ENCODE measurements at regions not wholly inside any gene's neighbourhood (a gene's known extent, or its start where the extent isn't known, plus 50 kb on each side); places are given as distances from the start of the nearest gene placed in this dataset.
"Not testable (repeated sequence)": the region's sequence is repeated elsewhere in the genome, so short reads cannot be mapped to it uniquely, and the experiment has no call there.

- no peak for DNase-seq
These were observed 730.1 kb upstream of the NR2F2 start for GRCh38 chr15:95600367-95600766.

DNA sequence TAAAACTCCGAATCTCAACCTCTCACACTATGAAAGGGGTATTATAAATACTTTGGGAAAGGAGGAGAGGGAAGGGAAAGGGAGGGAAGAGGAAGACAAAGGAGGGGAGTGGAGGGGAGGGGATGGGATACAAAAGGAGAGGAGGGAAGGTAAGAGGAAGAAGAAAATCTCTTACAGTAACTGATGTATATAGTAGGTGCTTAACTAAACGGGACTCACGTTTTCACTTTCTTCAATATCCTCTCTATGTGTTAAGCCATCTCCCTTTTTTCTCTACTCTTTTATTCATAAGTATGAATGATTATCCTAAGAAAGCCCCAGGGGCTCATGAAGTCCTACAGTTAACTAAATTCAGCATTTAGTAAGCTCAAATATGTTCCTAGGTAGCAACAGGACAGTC is 729.6 kb upstream of the NR2F2 start:
- DNase-seq, result no peak

DNA sequence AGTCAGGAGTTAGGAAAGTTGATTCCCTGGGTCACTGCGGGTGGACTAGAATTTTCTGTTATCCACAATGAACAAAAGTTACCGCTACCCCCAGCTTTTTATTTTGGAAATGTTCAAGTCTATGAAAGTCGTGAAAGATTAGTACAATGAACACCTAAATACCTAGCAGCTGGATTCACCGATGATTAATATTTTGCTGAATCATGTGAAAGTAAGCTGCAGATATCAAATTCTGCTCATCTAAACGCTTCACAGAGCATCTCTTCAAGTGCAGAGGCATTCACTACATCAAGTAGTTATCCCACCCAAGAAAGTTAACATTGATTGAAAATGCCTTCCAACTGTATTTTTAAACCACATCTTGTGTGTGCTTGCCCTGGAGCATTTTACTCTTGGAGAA is 729.0 kb upstream of the NR2F2 start:
- no peak for DNase-seq

DNA sequence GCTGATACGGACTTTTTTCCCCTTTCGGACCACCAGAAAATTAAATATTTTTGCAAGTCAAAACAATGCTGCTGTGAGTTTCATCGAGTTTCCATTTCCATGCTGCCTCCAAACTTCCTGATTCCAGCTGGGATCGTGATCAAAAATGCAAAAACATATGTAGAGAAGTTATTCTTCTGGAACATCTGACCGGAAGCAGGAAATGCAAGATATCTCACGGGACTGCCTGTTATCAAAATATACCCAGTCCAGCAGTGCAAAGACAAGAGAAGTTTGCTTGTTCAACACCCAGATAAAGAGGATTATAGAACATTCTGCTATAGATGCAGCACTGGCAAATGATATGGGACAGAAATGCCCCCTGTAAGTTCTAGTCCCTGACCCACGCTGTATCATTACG is 726.7 kb upstream of the NR2F2 start:
- DNase-seq, result no peak

DNA sequence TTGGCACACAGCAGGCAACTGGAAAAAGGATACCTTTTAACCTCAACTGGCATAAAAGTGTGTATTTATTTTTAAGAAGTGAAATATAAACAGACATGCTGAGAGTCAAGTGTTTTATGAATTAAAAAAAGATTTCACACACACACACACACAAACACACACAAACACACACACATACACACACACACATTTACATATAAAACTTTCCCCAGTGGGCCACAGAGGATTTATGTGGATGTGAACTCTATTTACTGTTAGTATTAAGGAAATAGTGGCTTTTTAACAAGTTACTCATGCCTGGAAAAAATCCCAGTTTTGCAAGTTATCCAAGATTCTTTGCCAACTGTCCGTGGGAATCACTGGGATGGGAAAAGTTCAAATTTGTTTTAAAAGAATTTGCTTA is 725.9 kb upstream of the NR2F2 start:
- no peak for DNase-seq

- DNase-seq, result no peak
These were observed 725.4 kb upstream of the NR2F2 start for GRCh38 chr15:95605098-95605497.

DNA sequence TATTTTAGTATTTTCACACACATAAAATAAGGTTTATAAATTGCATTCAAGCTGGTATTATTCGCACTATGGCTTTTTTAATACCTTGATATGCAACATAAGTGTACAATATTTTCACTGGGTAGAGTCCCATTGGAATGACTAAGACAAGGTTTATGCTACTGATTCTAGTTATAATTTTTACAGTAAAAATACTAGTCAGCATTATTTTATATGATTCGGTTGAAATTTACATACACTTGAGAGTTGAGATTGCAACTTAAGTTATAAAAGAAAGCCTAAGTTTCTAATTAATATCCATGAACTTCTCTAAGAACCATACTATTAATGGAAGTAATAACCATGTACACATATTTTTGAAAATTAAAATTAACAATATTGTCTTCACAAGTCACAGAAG is 723.9 kb upstream of the NR2F2 start:
- DNase-seq, result no peak

DNA sequence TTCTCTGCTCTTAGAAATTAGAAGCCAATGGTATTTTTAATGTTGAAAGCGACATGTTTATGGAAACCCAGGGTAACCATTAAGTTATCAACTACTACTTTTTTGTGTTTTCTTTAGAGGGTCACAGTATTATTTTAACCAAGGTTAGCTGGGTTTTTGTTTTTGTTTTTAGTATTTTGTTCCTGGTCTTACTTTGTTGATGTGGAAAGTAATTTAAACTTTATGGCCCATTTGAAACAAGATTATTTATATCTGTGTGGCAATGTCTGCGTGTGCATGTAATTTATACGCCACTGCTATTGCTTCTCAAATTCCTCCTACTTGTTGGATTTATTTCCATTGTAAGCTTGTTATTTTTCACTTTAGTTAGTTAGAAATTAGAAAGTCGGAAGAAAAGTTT is 722.1 kb upstream of the NR2F2 start:
- DNase-seq, result no peak

DNA sequence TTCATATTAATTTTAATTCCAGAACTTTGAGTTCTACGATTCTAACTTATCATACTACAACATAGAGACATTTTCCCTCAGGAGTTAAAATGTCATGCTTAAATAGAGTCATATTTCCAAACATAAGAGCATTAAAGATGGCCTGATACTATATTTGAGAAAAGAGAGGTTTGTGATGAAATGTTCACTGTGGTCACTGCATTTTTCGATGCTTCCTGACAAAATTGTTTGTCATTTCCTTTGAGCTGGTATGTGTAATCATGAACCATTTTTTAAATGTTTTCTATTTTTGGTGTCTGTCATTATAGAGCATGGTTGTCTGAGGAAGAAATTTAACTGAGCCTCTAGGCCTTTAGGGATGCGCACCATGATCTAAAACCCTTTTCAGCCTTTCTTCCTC is 721.4 kb upstream of the NR2F2 start:
- DNase-seq, result no peak

DNA sequence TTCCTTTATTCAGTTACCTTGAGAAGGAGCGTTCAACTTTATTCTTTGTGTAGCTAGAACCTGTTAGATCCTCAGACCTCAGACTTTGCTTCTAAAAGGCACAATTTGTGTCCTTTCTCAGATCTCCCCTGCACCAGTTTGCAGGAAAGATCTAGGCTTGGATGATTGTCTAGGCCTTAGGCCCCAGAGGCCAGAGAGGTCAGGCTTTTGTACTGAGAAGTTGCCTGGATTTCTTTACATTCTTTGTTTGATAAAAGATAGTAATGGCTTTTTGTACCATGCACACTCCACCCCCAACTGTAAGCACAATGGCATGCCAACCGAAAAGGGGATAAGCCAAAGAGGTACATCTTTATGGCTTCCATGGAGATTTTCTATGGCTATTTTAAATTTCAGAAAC is 719.6 kb upstream of the NR2F2 start:
- DNase-seq, result no peak

GRCh38 chr15:95615436-95615835 is 715.1 kb upstream of the NR2F2 start:
- DNase-seq, result no peak

GRCh38 chr15:95616306-95616705 is 714.2 kb upstream of the NR2F2 start:
- DNase-seq, result no peak

GRCh38 chr15:95620934-95621579 is 709.4 kb upstream of the NR2F2 start:
- DNase-seq, result no peak

DNA sequence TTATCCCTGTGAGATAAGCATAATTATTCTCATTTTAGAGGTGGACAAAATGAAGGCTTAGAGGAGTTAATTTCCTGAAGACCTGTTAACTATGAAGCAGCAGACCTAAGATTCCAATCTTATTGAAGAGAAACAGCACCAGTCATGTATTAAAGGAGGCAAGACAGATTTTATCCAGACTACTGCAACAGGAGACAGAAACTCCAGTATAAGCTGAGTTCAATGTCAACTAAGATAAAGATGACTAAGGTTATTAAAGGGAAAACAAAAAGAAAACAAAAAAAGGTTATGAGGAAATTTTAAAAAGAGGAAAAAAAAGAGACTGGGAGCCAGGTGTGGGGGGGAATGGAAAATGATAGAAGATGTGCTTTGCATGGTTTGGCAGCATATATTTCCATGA is 707.7 kb upstream of the NR2F2 start:
- DNase-seq, result no peak

- no peak for DNase-seq
These were observed 706.4 kb upstream of the NR2F2 start for GRCh38 chr15:95624100-95624499.

DNA sequence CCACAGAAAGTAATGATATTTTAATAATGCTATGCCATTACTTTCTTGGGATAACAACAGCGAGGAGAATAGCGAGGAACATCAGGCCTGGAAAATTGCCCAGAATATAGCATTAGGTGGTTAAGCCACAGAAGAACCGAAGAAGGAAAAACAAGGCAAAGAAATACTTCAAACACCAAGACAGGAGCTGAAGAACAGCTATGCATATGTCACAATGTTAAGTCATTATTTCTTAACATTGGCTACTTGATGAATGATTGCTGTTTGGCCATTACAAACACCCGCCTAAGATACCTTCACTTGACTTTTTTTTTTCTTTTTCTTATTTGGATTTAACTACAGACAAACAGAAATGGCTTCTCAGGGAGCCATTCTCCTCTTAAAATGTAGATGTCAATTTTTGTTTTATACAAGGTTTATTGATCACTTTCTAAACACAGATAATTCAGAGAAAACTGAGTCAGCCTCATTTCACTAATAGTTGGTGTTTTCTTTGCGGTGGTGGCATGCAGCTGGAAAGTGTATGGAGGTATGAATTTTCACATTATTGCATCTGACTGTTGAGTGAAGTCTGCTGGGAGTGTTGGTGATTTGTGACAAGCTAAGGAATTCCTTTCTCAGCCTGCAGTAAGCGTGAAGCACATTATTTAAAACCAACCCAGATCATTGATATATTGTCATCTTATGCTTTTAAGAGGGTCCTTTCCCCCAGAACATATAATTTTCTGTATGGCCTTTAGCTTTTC is 705.7 kb upstream of the NR2F2 start:
- no peak for DNase-seq

- no peak for DNase-seq
These were observed 703.8 kb upstream of the NR2F2 start for GRCh38 chr15:95626501-95627361.

GRCh38 chr15:95629503-95630168 is 700.9 kb upstream of the NR2F2 start:
- DNase-seq, result no peak

GRCh38 chr15:95630683-95631082 is 699.8 kb upstream of the NR2F2 start:
- DNase-seq, result no peak

- no peak for DNase-seq
These were observed 694.8 kb upstream of the NR2F2 start for GRCh38 chr15:95635666-95636065.

DNA sequence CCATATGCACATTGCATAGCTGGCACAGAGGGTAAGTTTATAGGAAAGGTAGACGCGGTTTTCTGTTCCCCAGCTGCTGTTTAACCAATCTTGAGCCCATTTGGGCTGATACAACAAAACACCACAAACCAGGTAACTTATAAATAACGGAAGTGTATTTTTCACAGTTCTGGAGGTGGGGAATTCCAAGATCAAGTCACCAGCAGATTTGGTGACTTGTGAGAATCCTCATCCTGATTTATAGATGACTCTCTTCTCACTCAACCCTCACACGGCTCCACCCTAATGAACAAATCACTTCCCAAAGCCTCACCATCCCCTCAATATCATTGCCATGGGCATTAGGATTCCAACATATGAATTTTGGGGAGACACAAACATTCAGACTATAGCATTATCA is 694.4 kb upstream of the NR2F2 start:
- DNase-seq, result no peak

DNA sequence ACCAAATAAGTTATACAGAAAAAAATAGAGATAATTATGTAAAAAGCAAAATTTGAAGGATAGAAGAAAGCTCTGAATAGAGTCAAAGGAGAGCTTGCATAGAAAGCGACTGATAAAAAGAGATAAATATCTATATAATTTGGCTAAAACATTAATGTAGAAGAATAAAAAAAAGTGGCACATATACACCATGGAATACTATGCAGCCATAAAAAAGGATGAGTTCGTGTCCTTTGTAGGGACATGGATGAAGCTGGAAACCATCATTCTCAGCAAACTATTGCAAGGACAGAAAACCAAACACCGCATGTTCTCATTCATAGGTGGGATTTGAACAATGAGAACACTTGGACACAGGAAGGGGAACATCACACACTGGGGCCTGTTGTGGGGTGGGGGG is 693.3 kb upstream of the NR2F2 start:
- not testable (repeated sequence) for DNase-seq

DNA sequence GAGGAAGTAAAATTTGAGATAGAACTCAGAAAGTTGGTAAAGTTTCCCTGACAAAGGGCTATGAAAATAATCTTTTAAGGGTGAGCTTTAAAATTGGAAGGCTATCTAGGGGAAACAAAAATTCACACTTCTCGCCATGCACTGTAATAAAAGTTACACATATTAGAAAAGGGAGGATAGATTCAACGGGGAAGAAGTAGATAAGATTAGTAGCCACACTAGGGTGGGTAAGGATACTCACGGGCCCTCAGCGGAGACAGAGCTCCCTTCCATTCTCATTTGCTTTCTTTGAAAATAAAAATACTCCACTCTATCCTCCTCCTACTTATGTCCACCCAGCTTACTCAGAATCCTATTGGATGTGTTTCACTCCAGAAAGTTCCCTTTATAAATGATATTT is 691.3 kb upstream of the NR2F2 start:
- no peak for DNase-seq
